ENCODE measurements at regions not wholly inside any gene's neighbourhood (a gene's known extent, or its start where the extent isn't known, plus 50 kb on each side); places are given as distances from the start of the nearest gene placed in this dataset.

DNA sequence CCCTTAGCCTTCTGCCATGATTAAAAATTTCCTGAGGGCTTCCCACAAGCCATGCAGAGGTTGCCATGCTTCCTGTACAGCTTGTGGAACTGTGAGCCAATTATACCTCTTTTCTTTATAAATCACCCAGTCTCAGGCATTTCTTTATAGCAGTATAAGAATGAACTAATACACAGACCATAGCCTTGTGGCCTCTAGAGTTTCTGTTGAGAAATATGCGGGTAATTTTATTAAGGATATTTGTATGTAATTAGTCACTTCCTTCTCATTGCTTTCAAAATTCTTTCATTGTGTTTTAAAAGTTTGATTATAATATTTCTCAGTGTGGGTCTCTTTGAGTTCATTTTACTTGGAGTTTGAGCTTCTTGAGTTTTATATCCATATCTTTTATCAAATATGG, 484.9 kb downstream of the COL12A1 start:
- Histone ChIP-seq H3K4me1 (replicated peaks in 1 of 2; ENCODE audit: control insufficient read depth in 2 of 2, insufficient read depth in 2 of 2, low read length in 2 of 2) (no peaks in the 10 kb centered on the region), H3K4me3 (no peak overlapping the region), H4K20me1 (replicated peaks; ENCODE audit: control insufficient read depth, insufficient read depth, low read length) (no peaks in the 10 kb centered on the region), H3K9me3 (replicated peaks; ENCODE audit: control insufficient read depth, insufficient read depth, low read depth, low read length) (no peaks in the 10 kb centered on the region), H3K36me3 (ENCODE audit: control insufficient read depth, insufficient read depth, low read length) (no peaks in the 10 kb centered on the region), H3K79me2 (ENCODE audit: control insufficient read depth, insufficient read depth, low read length) (no peaks in the 10 kb centered on the region), H3K4me2 (ENCODE audit: insufficient read depth, low read length) (no peak overlapping the region), H3K9ac (ENCODE audit: insufficient read depth in 1 of 2, low read depth in 2 of 2, low read length in 2 of 2) (no peak overlapping the region), H3K9me1 (ENCODE audit: control insufficient read depth, insufficient read depth, low read length) (no peaks in the 10 kb centered on the region), H3K27me3 (ENCODE audit: control insufficient read depth in 2 of 2, insufficient read depth in 2 of 2, low read length in 2 of 2) (no peaks in the 10 kb centered on the region), H3K27ac (ENCODE audit: extremely low read depth, low read depth, low read length) (no peak overlapping the region), H2AFZ (ENCODE audit: low read depth, low read length) (no peak overlapping the region)
- ATAC-seq = no peak
- BruUV-seq (replicated peaks) = no TSS peak
- 7% methylated on average over 1 of the region's 1 CpG for WGBS (ENCODE audit: insufficient coverage, low coverage, missing lambda C conversion rate)
- ChIA-PET CTCF (ENCODE audit: low intra/inter-chr PET ratio) (no interaction called here), POLR2A (no interaction called here)
- no peak for FAIRE-seq
- no peak for TF ChIP-seq ZSCAN29 (IDR thresholded peaks at IDR 0.05)
- TF ChIP-seq ZNF707 (CRISPR knock-in tag; conservative IDR thresholded peaks at IDR 0.05) = no peak
- TF ChIP-seq, protein P1, sequence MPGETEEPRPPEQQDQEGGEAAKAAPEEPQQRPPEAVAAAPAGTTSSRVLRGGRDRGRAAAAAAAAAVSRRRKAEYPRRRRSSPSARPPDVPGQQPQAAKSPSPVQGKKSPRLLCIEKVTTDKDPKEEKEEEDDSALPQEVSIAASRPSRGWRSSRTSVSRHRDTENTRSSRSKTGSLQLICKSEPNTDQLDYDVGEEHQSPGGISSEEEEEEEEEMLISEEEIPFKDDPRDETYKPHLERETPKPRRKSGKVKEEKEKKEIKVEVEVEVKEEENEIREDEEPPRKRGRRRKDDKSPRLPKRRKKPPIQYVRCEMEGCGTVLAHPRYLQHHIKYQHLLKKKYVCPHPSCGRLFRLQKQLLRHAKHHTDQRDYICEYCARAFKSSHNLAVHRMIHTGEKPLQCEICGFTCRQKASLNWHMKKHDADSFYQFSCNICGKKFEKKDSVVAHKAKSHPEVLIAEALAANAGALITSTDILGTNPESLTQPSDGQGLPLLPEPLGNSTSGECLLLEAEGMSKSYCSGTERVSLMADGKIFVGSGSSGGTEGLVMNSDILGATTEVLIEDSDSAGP (CRISPR knock-in tag; IDR thresholded peaks at IDR 0.05) = no peak
- TF ChIP-seq, protein P2, sequence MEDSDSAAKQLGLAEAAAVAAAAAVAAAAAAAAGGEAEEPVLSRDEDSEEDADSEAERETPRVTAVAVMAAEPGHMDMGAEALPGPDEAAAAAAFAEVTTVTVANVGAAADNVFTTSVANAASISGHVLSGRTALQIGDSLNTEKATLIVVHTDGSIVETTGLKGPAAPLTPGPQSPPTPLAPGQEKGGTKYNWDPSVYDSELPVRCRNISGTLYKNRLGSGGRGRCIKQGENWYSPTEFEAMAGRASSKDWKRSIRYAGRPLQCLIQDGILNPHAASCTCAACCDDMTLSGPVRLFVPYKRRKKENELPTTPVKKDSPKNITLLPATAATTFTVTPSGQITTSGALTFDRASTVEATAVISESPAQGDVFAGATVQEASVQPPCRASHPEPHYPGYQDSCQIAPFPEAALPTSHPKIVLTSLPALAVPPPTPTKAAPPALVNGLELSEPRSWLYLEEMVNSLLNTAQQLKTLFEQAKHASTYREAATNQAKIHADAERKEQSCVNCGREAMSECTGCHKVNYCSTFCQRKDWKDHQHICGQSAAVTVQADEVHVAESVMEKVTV (CRISPR knock-in tag; IDR thresholded peaks at IDR 0.05) = no peak
- TF ChIP-seq PRMT5 (CRISPR knock-in tag; IDR thresholded peaks at IDR 0.05) = no peak
- TF ChIP-seq, protein P3, sequence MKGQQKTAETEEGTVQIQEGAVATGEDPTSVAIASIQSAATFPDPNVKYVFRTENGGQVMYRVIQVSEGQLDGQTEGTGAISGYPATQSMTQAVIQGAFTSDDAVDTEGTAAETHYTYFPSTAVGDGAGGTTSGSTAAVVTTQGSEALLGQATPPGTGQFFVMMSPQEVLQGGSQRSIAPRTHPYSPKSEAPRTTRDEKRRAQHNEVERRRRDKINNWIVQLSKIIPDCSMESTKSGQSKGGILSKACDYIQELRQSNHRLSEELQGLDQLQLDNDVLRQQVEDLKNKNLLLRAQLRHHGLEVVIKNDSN (CRISPR knock-in tag; IDR thresholded peaks at IDR 0.05) = no peak
- TF ChIP-seq ILK (tag; IDR thresholded peaks at IDR 0.05; ENCODE audit: borderline replicate concordance, low read depth) = no peak
- TF ChIP-seq ZNF584 (CRISPR knock-in tag; IDR thresholded peaks at IDR 0.05; ENCODE audit: low read depth) = no peak
- TF ChIP-seq, protein P4, sequence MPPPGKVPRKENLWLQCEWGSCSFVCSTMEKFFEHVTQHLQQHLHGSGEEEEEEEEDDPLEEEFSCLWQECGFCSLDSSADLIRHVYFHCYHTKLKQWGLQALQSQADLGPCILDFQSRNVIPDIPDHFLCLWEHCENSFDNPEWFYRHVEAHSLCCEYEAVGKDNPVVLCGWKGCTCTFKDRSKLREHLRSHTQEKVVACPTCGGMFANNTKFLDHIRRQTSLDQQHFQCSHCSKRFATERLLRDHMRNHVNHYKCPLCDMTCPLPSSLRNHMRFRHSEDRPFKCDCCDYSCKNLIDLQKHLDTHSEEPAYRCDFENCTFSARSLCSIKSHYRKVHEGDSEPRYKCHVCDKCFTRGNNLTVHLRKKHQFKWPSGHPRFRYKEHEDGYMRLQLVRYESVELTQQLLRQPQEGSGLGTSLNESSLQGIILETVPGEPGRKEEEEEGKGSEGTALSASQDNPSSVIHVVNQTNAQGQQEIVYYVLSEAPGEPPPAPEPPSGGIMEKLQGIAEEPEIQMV (tag; conservative IDR thresholded peaks at IDR 0.05; ENCODE audit: low read depth) = no peak
- TF ChIP-seq RAD51 (IDR thresholded peaks at IDR 0.05; ENCODE audit: borderline replicate concordance, low read depth) = no peak
- TF ChIP-seq ZFPM2 (CRISPR knock-in tag; IDR thresholded peaks at IDR 0.05) = no peak
- no peak for TF ChIP-seq SREBF1 (IDR thresholded peaks at IDR 0.05; ENCODE audit: borderline replicate concordance, low read depth, low read length)
- TF ChIP-seq SAP30 (IDR thresholded peaks at IDR 0.05; ENCODE audit: borderline replicate concordance, insufficient read depth, low read depth, low read length, poor library complexity, severe bottlenecking) = no peak
- no peak for TF ChIP-seq NEUROD1 (IDR thresholded peaks at IDR 0.05; ENCODE audit: borderline replicate concordance, low read depth, low read length, partially characterized antibody)
- TF ChIP-seq FOXM1 (IDR thresholded peaks at IDR 0.05; ENCODE audit: low read depth) = no peak
- no peak for TF ChIP-seq FOXM1 (CRISPR knock-in tag; IDR thresholded peaks at IDR 0.05; ENCODE audit: low read depth)
- no peak for TF ChIP-seq EZH2 (IDR thresholded peaks at IDR 0.05; ENCODE audit: borderline replicate concordance, low read depth, low read length)
- in situ Hi-C loops (cut with MboI) (no loop called here), intact Hi-C loops (cut with micrococcal nuclease) (no loop called here)
- DNase-seq (ENCODE audit: extremely low read depth in 1 of 4, low spot score in 3 of 4) = no peak

Measured in K562 (cell line).